ACC112 (cell line): ENCODE measurements at regions not wholly inside any gene's neighbourhood (a gene's known extent, or its start where the extent isn't known, plus 50 kb on each side); places are given as distances from the start of the nearest gene placed in this dataset.

Source experiments
- H2AFZ ChIP-seq: fragments of 200-600 bp; sonication (generic); one replicate; pipeline ENCODE4 v1.6.0; 2017; ENCODE audit warnings: antibody characterized with exemption, low read length; ENCODE audit not compliant: unreplicated experiment
- H3K27ac ChIP-seq: fragments of 200-600 bp; sonication (generic); 2 replicates; pipeline ENCODE4 v1.5.1; 2014; ENCODE audit warnings: low read depth, mild to moderate bottlenecking, antibody characterized with exemption, low read length, moderate library complexity
- H3K27me3 ChIP-seq: fragments of 200-600 bp; sonication (generic); 2 replicates; pipeline ENCODE4 v1.6.1; 2014; ENCODE audit warnings: mild to moderate bottlenecking, antibody characterized with exemption, low read length, moderate library complexity, mixed read lengths; ENCODE audit not compliant: insufficient read depth
- H3K36me3 ChIP-seq: fragments of 200-600 bp; sonication (generic); 2 replicates; pipeline ENCODE4 v1.6.1; 2016; ENCODE audit warnings: mild to moderate bottlenecking, antibody characterized with exemption, low read length, moderate library complexity, mixed read lengths; ENCODE audit not compliant: insufficient read depth
- H3K4me1 ChIP-seq: fragments of 200-600 bp; sonication (generic); one replicate; pipeline ENCODE4 v1.6.1; 2016; ENCODE audit warnings: low read length, mixed read lengths; ENCODE audit not compliant: insufficient read depth, unreplicated experiment, control insufficient read depth
- H3K4me3 ChIP-seq: fragments of 200-600 bp; sonication (generic); 2 replicates; pipeline ENCODE4 v1.5.1; 2014; ENCODE audit warnings: mild to moderate bottlenecking, low read depth, low read length
- H3K79me2 ChIP-seq: fragments of 200-600 bp; sonication (generic); one replicate; pipeline ENCODE4 v1.6.0; 2016; ENCODE audit warnings: low read length; ENCODE audit not compliant: control insufficient read depth, unreplicated experiment, insufficient read depth

GRCh38 chr18:53665701-53666100, 558.8 kb downstream of the MBD2 start:
- Histone ChIP-seq H3K4me1 (no peaks in the 10 kb centered on the region), H2AFZ (no peak overlapping the region), H3K4me3 (no peak overlapping the region), H3K36me3 (no peaks in the 10 kb centered on the region), H3K79me2 (no peaks in the 10 kb centered on the region), H3K27ac (no peak overlapping the region), H3K27me3 (no peaks in the 10 kb centered on the region)

GRCh38 chr18:53664575-53664974, 559.9 kb downstream of the MBD2 start:
- no peaks in the 10 kb centered on the region for H3K27me3 ChIP-seq
- H3K4me1 ChIP-seq, result no peaks in the 10 kb centered on the region

GRCh38 chr18:53660306-53660705, 564.2 kb downstream of the MBD2 start:
- no peaks in the 10 kb centered on the region for H3K4me1 ChIP-seq
- H2AFZ ChIP-seq, result no peak overlapping the region
- H3K4me3 ChIP-seq, result no peak overlapping the region
- no peaks in the 10 kb centered on the region for H3K79me2 ChIP-seq
- H3K27ac ChIP-seq, result no peak overlapping the region
- H3K36me3 ChIP-seq, result no peaks in the 10 kb centered on the region
- H3K27me3 ChIP-seq, result no peaks in the 10 kb centered on the region

More at GRCh38 chr18:53664575-53664974, 559.9 kb downstream of the MBD2 start:
- H2AFZ ChIP-seq, result no peak overlapping the region
- H3K4me3 ChIP-seq, result no peak overlapping the region
- H3K27ac ChIP-seq, result no peak overlapping the region
- H3K36me3 ChIP-seq, result no peaks in the 10 kb centered on the region
- no peaks in the 10 kb centered on the region for H3K79me2 ChIP-seq

- Histone ChIP-seq H3K4me3 (no peak overlapping the region), H3K27me3 (no peaks in the 10 kb centered on the region), H3K79me2 (no peaks in the 10 kb centered on the region), H3K27ac (no peak overlapping the region), H3K4me1 (no peaks in the 10 kb centered on the region), H2AFZ (no peak overlapping the region), H3K36me3 (no peaks in the 10 kb centered on the region)
Measured at GRCh38 chr18:53657257-53657656, 567.2 kb downstream of the MBD2 start.

GRCh38 chr18:53649621-53650020, 574.8 kb downstream of the MBD2 start:
- no peaks in the 10 kb centered on the region for H3K79me2 ChIP-seq
- H3K36me3 ChIP-seq, result no peaks in the 10 kb centered on the region
- H3K27ac ChIP-seq, result no peak overlapping the region
- H2AFZ ChIP-seq, result no peak overlapping the region
- no peaks in the 10 kb centered on the region for H3K4me1 ChIP-seq
- H3K4me3 ChIP-seq, result no peak overlapping the region
- H3K27me3 ChIP-seq, result no peaks in the 10 kb centered on the region

- H3K79me2 ChIP-seq, result no peaks in the 10 kb centered on the region
- no peaks in the 10 kb centered on the region for H3K27me3 ChIP-seq
- H3K27ac ChIP-seq, result no peak overlapping the region
- no peaks in the 10 kb centered on the region for H3K36me3 ChIP-seq
- H3K4me3 ChIP-seq, result no peak overlapping the region
- no peaks in the 10 kb centered on the region for H3K4me1 ChIP-seq
- H2AFZ ChIP-seq, result no peak overlapping the region
Measured at GRCh38 chr18:53644799-53645471, 579.5 kb downstream of the MBD2 start.

GRCh38 chr18:53639687-53640086, 584.8 kb downstream of the MBD2 start:
- Histone ChIP-seq H3K4me1 (no peaks in the 10 kb centered on the region), H3K36me3 (no peaks in the 10 kb centered on the region)

GRCh38 chr18:53629337-53629736, 595.1 kb downstream of the MBD2 start:
- Histone ChIP-seq H2AFZ (no peak overlapping the region), H3K27me3 (no peaks in the 10 kb centered on the region), H3K36me3 (no peaks in the 10 kb centered on the region), H3K4me3 (no peak overlapping the region), H3K27ac (no peak overlapping the region), H3K4me1 (no peaks in the 10 kb centered on the region), H3K79me2 (no peaks in the 10 kb centered on the region)

More at GRCh38 chr18:53639687-53640086, 584.8 kb downstream of the MBD2 start:
- no peak overlapping the region for H3K4me3 ChIP-seq
- H2AFZ ChIP-seq, result no peak overlapping the region
- H3K79me2 ChIP-seq, result no peaks in the 10 kb centered on the region
- no peaks in the 10 kb centered on the region for H3K27me3 ChIP-seq
- no peak overlapping the region for H3K27ac ChIP-seq

- no peaks in the 10 kb centered on the region for H3K4me1 ChIP-seq
Measured at GRCh38 chr18:53625997-53626599, 598.4 kb downstream of the MBD2 start.

GRCh38 chr18:53610957-53611356, 613.5 kb downstream of the MBD2 start:
- H3K36me3 ChIP-seq, result no peaks in the 10 kb centered on the region
- H3K27ac ChIP-seq, result no peak overlapping the region
- H2AFZ ChIP-seq, result no peak overlapping the region
- no peaks in the 10 kb centered on the region for H3K27me3 ChIP-seq
- no peak overlapping the region for H3K4me3 ChIP-seq
- H3K4me1 ChIP-seq, result no peaks in the 10 kb centered on the region
- H3K79me2 ChIP-seq, result no peaks in the 10 kb centered on the region

More at GRCh38 chr18:53625997-53626599, 598.4 kb downstream of the MBD2 start:
- no peaks in the 10 kb centered on the region for H3K79me2 ChIP-seq
- no peak overlapping the region for H3K4me3 ChIP-seq
- no peaks in the 10 kb centered on the region for H3K27me3 ChIP-seq
- H2AFZ ChIP-seq, result no peak overlapping the region
- H3K27ac ChIP-seq, result no peak overlapping the region
- no peaks in the 10 kb centered on the region for H3K36me3 ChIP-seq

GRCh38 chr18:53606792-53607191, 617.7 kb downstream of the MBD2 start:
- Histone ChIP-seq H3K36me3 (no peaks in the 10 kb centered on the region), H2AFZ (no peak overlapping the region), H3K79me2 (no peaks in the 10 kb centered on the region), H3K4me1 (no peaks in the 10 kb centered on the region), H3K4me3 (no peak overlapping the region), H3K27ac (no peak overlapping the region), H3K27me3 (no peaks in the 10 kb centered on the region)
